AG04450 (cell line): ENCODE measurements at regions not wholly inside any gene's neighbourhood (a gene's known extent, or its start where the extent isn't known, plus 50 kb on each side); places are given as distances from the start of the nearest gene placed in this dataset.

Source experiments
- CTCF ChIA-PET: fragments of 300-600, 350-600 bp; formaldehyde crosslinking; extraction: SDS; loops from one replicate; lab custom pipeline; 2022; ENCODE audit warnings: antibody characterized with exemption, inconsistent platforms; lab: Charles Lee
- POLR2A ChIA-PET: fragments of 350-600 bp; formaldehyde crosslinking; extraction: SDS; loops from one replicate; lab custom pipeline; 2021; ENCODE audit warnings: antibody characterized with exemption, inconsistent platforms; lab: Yijun Ruan, JAX
- DNase-seq: peaks from one replicate; pipeline ENCODE4 v3.0.0-alpha.2; 2011; ENCODE audit warnings: low read depth, low spot score
- H3K27ac ChIP-seq: one replicate; pipeline ENCODE4 v1.5.1; 2012; ENCODE audit warnings: low read depth, low read length, control low read depth
- H3K27me3 ChIP-seq: one replicate; pipeline ENCODE4 v1.6.0; 2012; ENCODE audit warnings: low read length; ENCODE audit not compliant: control insufficient read depth, insufficient read depth
- H3K4me3 ChIP-seq: 2 replicates; pipeline ENCODE4 v1.5.1; 2011; ENCODE audit warnings: mild to moderate bottlenecking, low read depth, low read length, control low read depth
- H3K9me3 ChIP-seq: 2 replicates; pipeline ENCODE4 v1.5.1; 2012; ENCODE audit warnings: low read length; ENCODE audit not compliant: control insufficient read depth, insufficient read depth
- TF ChIP-seq, protein P1 (sequence below): IDR thresholded peaks from 2 replicates; pipeline ENCODE4 v1.5.1; 2011; ENCODE audit warnings: low read depth, low read length, control low read depth, inconsistent platforms

DNA sequence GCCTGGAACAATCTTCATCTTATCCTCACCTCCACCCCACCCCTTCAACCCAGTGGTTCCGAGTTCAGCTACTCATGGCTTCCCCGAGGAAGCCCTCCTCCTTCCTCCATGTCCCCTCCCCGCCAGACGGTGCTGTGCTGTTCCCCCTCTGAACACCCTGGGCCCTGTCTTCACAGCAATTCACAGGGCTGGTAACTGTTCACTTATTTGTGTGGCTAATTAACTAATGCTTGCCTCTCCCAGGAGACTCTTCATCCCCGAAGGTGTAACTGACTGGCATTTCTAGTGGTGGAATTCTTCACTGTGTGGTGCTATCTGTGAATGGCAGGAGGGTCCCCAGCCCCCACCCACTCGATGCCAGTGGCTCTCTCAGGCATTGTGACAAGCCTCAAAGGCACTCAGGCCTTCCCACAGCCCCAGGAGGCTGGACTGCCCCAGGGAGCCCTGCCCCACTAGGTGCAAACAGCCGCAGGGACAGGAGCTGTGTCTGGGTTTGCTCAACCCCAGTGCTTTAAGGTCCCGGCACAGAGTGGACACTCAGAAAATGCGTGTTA, 133.7 kb upstream of the ID2 start:
- H3K27ac ChIP-seq: no peak overlapping the region
- H3K9me3 ChIP-seq: no peaks in the 10 kb centered on the region; the same call in 1 of the 2 replicates
- TF ChIP-seq, protein P1, sequence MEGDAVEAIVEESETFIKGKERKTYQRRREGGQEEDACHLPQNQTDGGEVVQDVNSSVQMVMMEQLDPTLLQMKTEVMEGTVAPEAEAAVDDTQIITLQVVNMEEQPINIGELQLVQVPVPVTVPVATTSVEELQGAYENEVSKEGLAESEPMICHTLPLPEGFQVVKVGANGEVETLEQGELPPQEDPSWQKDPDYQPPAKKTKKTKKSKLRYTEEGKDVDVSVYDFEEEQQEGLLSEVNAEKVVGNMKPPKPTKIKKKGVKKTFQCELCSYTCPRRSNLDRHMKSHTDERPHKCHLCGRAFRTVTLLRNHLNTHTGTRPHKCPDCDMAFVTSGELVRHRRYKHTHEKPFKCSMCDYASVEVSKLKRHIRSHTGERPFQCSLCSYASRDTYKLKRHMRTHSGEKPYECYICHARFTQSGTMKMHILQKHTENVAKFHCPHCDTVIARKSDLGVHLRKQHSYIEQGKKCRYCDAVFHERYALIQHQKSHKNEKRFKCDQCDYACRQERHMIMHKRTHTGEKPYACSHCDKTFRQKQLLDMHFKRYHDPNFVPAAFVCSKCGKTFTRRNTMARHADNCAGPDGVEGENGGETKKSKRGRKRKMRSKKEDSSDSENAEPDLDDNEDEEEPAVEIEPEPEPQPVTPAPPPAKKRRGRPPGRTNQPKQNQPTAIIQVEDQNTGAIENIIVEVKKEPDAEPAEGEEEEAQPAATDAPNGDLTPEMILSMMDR: no peak
- peaks cover 2% of the 10 kb centered on the region for H3K27me3 ChIP-seq
- CTCF ChIA-PET: no interaction called here
- DNase-seq: no peak
- no peak overlapping the region for H3K4me3 ChIP-seq
- POLR2A ChIA-PET: interaction anchor here (1.0 kb wide), 1 partner anchor 134 kb away, joined by 4 read pairs; the partner anchor contains the start of gene ID2

DNA sequence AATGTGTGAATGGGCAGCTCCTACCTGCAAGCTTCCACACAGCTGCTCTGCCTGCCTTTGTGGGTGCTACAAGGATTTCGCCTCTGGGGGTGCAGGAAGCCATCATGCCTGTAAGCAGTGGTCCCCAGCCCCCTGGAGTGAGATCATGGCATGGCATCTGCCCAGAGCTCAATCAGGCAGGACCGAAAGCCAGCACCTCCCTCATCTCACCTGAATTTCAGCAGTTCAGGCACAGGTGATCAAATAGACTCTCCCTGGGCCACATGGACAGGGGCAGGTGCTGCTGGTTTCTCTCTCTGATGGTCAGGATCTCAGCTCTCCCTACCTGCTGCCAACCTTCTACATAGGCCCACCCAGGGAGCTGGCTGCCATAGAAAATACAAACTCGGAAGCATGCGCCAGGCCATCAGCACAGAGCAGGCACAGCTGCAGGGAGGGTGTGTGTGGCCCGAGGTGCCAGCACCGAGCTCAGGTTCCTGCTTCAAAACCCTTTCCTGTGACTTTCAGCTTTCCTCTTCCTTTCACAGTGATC, 133.2 kb upstream of the ID2 start:
- H3K9me3 ChIP-seq: no peaks in the 10 kb centered on the region; the same call in 1 of the 2 replicates
- H3K27me3 ChIP-seq: peaks cover 2% of the 10 kb centered on the region
- TF ChIP-seq, protein P1: no peak
- H3K27ac ChIP-seq: no peak overlapping the region
- no peak overlapping the region for H3K4me3 ChIP-seq
- CTCF ChIA-PET: no interaction called here
- POLR2A ChIA-PET: interaction anchor here (0.6 to 1.0 kb wide), 2 partner anchors 75 to 133 kb away, joined by 3 to 4 read pairs; partner anchors contain the start of gene ID2
- no peak for DNase-seq

DNA sequence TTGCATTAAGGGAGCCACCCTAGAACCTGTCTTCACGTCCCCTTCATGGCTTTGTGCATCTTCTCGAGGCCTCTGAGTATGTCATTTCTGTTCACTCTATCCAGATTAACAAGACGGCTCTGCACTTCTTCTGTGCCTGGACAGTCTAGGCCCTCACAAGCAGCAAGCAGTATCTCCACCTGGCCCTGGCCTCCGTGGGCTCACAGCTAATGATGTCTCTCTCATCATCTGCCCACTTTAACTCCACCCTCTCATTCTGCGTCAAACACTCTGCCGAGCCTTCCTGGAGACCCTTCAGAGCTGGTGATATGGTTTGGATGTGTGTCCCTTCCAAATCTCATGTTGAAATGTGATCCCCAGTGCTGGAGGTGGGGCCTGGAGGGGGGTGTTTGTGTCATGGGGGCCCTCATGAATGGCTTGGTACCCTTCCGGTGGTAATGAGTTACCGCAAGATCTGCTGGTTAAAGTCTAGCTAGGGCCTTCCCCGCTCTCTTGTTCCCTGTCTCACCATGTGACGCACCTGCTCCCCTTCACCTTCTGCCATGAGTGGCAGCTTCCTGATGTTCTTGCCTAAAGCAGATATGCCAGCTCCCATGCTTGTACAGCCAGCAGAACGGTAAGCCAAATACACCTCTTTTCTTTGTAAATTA, 132.5 kb upstream of the ID2 start:
- ChIA-PET POLR2A (interaction anchor here (0.6 to 1.0 kb wide), 2 partner anchors 74 to 132 kb away, joined by 3 to 4 read pairs; partner anchors contain the start of gene ID2), CTCF (no interaction called here)
- TF ChIP-seq, protein P1: no peak
- no peak overlapping the region for H3K27ac ChIP-seq
- DNase-seq: no peak
- no peak overlapping the region for H3K4me3 ChIP-seq
- H3K27me3 ChIP-seq: peaks cover 2% of the 10 kb centered on the region
- H3K9me3 ChIP-seq: no peaks in the 10 kb centered on the region; the same call in 1 of the 2 replicates

DNA sequence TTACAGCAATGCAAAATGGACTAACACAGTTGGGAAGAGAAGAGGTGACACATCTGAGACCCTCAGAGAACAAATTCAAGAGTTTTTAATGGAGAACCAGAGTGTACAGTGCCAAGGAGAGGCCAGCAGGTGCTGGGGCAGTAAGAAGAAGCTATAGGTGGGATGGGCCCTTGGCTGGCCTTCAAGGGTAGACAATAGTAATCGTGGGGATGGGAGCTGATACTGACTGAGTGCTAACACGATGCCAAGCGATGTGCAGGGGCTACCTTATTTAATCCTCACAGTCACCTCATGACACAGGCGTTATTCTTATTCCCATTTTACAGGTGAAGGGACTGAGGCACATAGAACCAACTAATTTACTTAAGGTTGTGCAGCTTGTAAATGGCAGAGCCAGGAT, 131.9 kb upstream of the ID2 start:
- no peak overlapping the region for H3K4me3 ChIP-seq
- H3K9me3 ChIP-seq: no peaks in the 10 kb centered on the region; the same call in 1 of the 2 replicates
- H3K27ac ChIP-seq: no peak overlapping the region
- TF ChIP-seq, protein P1: no peak
- peaks cover 2% of the 10 kb centered on the region for H3K27me3 ChIP-seq
- ChIA-PET POLR2A (no interaction called here), CTCF (no interaction called here)
- DNase-seq: no peak

DNA sequence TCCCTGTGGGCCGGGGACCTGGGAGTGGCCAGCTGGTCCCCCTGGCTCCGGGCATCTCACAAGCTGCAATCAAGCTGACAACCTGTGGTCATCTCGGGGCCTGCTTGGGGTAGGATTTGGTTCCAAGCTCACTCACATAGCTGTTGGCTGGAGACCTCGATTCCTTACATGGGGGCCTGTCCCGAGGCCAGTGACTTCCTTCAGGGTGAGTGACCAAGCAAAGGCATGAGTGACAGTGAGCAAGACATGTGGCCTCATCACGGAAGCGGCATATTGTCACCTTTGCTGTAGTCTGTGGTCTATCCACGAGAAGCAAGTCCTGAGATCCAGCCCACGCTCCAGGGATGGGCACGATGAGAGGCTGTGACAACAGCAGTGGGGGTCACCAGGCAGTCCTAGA, 131.4 kb upstream of the ID2 start:
- no peak overlapping the region for H3K27ac ChIP-seq
- H3K9me3 ChIP-seq: no peaks in the 10 kb centered on the region; the same call in 1 of the 2 replicates
- H3K4me3 ChIP-seq: no peak overlapping the region
- H3K27me3 ChIP-seq: peaks cover 2% of the 10 kb centered on the region
- TF ChIP-seq, protein P1: no peak
- DNase-seq: no peak
- ChIA-PET POLR2A (no interaction called here), CTCF (no interaction called here)
